ENCODE measurements at regions not wholly inside any gene's neighbourhood (a gene's known extent, or its start where the extent isn't known, plus 50 kb on each side); places are given as distances from the start of the nearest gene placed in this dataset.

GRCh38 chr10:128777342-128777741, 651.1 kb upstream of the MKI67 start:
- DNase-seq = no peak

- no peak for DNase-seq
Measured at GRCh38 chr10:128779416-128779815, 653.2 kb upstream of the MKI67 start.

DNA sequence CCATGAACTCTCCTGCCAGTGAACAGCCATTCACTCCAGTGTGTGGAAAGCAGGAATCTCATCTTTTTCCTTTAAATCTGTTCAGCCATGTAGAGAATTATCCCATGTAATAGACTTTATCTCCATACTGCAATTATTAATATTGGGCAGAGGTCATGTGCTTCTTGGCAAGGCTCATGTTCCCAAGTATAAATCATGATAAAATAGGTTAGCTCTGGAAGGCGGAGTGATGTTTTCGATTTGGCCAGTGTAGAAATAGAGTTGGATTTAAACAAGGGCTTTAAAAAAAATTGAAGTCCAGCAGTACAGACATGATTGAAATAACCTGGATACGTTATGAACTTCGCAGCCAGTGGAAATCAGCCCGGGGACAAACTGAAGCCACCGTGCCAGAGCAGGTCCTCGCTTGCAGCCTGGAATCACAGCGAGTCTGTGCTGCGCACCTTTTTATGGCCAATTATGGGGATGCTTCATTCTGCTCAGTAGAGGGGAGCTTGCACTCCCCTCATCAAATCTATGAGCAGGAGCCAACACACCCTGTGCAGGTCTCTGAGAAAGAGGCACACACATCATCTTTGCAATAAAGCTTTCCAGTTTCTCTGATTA, 654.0 kb upstream of the MKI67 start:
- DNase-seq = no peak

GRCh38 chr10:128781637-128782036, 655.4 kb upstream of the MKI67 start:
- DNase-seq = peak; percentile 44

DNA sequence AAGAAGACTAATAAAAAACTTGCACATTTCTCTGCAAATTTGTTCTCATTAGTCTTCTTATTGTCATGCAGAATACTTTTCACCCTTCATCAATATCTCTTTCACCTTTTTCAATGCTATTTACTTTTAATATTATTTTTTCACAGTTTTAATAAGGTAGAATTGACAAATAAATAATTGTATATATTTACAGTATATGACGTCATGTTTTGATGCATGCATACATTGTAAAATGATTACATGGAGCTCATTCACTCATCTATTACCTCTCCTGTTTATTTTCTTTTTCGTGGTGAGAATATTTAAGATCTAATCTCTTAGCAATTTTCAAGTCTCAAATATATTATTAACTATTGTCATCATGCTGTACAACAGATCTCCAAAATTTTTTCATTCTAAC, 658.2 kb upstream of the MKI67 start:
- DNase-seq = no peak

DNA sequence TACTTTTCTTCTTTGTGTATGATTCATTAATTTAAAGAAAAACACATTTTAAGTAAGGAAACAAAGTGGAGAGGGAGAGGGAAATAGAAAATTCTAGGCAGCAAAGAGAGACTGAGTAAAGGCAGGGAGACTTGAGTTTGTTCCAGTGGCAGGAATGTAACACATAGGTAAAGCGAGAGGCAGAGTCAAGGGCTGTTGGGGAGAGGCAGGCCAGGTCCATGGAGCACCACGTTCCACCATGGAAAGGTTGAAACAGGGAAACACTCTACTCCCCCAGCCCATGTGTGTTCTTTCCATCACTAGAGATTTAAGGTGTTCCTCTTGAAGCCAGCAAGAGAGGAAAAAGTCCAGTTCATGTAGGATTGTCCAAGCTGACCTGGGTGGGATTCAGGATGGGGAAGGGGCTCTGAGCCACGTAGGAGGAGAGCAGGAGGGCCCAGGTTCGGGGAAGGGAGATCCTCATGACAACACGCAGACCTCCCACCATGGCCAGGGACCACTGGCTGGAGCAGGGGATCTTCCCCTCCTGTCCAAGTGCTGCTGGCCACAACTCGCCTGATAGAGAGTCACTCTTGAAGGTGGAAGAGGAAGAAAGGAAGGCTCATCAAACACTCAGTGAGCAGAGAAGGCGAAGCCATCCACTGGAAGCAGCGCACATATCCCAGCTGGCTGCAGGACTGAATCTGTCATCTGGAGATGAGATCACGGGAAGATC, 666.4 kb upstream of the MKI67 start:
- no peak for DNase-seq

DNA sequence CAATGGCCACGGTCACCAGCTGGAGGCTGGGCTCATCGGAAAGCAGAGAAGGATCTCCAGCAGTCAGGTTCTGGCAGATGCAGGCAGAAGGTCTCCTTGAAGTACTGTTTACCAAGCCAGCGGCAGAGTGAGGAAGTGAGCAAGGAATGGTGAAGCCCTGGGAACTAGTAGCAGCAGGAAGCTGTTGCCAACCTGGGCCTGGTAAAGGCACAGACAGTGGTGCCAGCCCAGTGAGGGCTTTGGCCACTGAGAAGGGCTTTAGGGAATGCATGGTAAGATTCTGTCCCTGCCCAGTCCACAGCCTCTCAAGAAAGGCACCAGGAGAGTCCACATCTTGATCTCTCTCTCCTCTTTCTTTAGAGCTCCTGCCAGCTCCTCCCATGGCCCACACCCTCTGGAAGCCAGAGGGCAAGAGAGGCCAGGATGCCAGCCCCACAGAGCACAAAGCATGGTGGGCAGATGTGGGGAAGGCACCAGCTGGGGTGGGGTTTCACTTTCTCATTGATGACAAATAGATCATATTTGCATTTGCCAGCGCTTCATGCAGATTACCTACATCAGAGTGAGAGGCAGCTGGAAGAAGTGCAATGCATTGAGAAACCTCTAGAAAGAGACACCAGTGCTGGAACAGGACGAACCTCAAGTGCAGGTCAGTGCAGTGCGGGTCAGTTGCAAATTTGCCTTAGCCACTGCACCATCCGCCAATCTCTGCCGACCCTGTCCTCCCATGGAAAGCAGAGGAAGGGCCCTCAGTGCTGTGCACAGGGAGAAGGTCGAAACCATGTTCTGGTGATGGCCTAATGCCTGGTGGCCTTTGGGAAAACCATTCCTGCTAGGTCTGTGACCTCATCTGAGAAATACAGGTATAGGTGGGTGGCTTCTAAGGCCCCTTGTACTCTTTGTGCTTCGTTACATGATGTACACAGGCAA, 667.8 kb upstream of the MKI67 start:
- no peak for DNase-seq

DNA sequence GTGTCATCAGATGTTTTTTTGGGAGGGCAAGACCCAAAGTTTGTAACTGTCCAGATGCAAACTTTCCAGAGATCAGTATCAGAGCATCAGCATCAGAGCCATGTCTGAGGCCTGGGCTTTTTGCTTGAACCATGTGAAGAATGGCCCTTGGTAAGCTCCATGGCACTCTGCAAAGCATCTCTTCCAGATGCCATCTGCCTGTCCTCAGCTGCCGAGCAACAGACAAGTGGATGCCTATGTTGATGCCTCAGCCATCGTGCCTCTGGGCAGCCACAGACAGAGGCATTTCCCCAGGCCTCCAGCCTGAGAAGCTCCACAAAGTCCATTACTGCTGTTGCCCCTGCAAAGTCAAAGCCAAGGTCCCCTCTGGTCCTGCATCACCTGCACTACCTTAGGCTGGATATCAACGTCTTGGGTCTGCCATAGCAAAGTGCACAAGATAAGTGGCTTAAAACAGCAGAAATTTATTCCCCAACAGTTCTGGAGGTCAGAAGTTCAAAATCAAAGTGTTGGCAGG, 670.2 kb upstream of the MKI67 start:
- no peak for DNase-seq

- DNase-seq = no peak
Measured at GRCh38 chr10:128802062-128802461, 665.0 kb upstream of the MGMT start.

GRCh38 chr10:128803790-128804189, 663.3 kb upstream of the MGMT start:
- no peak for DNase-seq

DNA sequence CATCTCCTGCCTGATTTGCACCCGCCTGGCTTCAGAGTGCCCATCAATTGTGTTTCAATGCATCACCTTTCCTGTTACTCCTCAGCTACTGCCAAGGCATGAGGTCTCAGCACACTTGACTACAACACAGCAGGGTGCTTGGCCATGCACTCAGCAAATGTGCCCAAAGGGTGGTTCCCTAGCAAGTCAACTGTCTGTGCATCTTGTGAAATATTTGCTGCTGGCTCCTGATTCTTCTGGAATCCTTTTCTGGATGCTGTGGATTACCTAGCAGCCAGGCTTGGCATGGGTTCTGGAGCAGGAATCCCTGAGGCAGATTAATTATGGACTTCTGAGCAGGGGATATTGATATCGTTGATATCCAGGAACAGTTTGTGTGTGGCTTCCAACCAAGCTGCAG, 662.6 kb upstream of the MGMT start:
- no peak for DNase-seq

GRCh38 chr10:128808921-128809440, 658.1 kb upstream of the MGMT start:
- no peak for DNase-seq

GRCh38 chr10:128811511-128811910, 655.5 kb upstream of the MGMT start:
- DNase-seq = no peak

GRCh38 chr10:128812000-128812399, 655.0 kb upstream of the MGMT start:
- no peak for DNase-seq

DNA sequence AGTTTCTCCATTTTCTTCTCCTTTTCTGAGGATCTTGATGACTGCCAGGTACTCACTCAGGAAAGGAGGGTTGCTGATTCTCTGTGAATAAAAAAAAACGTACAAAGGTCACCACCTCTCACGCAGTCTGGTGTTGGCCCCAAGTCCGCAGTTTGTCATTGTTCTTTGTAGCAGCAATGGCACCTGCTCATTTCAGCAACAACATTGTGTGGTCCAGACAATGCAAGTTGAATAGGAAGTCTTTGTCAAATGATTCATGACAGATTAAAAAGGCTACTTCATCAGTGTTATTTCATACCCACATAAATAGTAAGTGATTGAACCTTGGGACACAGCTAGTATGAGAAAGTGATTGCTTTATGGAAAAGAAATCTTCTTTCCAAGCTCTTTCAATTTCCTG, 653.5 kb upstream of the MGMT start:
- DNase-seq = no peak

DNA sequence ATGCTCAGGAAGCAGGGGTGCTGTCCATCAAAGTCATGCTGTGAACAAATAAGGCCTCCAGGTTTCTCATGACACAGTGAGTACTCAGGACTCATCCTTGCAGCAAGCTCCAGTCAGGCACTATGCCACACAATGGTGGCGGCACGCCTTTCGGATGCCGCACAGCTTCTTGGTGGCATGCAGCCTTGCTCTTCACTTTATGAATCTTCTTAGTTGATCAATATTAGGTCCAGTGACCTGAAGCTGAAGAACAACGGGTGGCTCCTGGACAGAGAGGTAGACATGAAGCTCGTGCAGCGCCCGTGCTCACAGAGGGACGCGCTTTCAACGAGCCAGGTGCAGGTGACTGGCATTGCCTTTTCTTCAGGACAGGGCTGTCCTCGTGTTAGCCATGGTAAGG, 653.0 kb upstream of the MGMT start:
- no peak for DNase-seq

DNA sequence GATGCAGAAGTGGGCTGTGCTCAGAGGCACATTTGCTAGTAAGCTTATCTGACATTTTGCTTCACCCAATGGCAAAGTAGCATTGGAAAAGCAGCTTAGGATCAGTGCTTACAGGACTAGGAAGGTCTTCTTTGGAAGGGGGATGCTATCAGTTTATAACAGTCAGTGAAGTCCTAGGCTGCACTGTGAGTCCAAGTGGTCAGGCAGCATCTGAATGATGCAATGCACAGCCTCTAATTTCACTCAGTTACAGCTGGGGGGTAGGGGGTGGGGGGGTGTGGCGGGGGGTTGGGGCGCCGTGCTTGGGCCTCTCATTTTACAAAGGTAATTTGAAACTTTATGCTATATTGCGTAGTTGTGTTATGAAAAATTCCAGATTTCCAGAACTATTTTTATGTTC, 652.3 kb upstream of the MGMT start:
- DNase-seq = no peak

DNA sequence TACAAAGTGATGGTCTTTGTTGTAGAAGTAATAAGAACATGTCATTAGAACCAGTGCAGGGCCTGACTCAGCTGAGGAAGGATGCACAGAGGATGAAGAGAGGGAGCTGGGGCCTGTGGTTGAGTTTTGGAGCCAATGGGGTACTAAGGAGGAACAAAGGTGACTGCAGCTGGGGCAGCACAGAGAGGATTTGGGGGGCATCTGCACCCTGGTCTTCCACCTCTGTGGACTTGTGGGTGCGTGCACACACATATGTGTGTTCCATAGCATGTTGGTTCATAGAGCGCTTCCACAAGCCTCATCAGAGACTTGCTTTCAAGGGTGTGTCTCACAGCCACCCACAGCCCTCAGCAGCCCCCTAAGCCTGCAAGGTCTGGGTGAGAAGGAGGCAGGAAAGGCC, 650.3 kb upstream of the MGMT start:
- DNase-seq = no peak

- DNase-seq = no peak
Measured at GRCh38 chr10:128817636-128818035, 649.4 kb upstream of the MGMT start.

DNA sequence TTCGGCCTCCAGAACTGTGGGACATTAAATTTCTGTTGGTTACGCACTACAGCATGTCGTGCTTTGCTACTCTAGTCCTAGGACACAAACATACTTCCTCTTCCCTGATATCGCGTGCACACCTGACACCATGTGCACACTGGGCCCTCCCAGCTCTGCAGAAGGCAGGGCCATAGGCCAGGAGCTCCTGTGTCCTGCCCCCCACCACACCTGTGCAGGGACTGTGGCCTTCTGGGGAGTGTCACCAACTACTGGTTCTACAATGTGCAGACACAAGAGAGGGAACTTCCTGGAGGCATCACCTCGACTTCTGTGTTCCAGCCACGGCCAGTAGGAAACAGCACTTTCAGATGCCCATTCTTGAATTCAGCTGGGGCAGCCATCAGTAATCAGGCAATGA, 646.4 kb upstream of the MGMT start:
- DNase-seq = no peak

- no peak for DNase-seq
Measured at GRCh38 chr10:128823201-128823600, 643.8 kb upstream of the MGMT start.

GRCh38 chr10:128825626-128826025, 641.4 kb upstream of the MGMT start:
- DNase-seq = peak; percentile 16

- DNase-seq = no peak
Measured at GRCh38 chr10:128833671-128834070, 633.4 kb upstream of the MGMT start.
